ENCODE measurements at regions not wholly inside any gene's neighbourhood (a gene's known extent, or its start where the extent isn't known, plus 50 kb on each side); places are given as distances from the start of the nearest gene placed in this dataset.

GRCh38 chr3:95228416-95228815, 1165.6 kb downstream of the NSUN3 start (continued):
- TF ChIP-seq CHD7 (IDR thresholded peaks at IDR 0.05; ENCODE audit: insufficient replicate concordance, low read length) (no peak), BCL11A (IDR thresholded peaks at IDR 0.05; ENCODE audit: low read depth in 2 of 2, low read length in 2 of 2) (no peak), POLR2A (IDR thresholded peaks at IDR 0.05; ENCODE audit: control extremely low read depth in 1 of 2, low read depth in 2 of 2, low read length in 2 of 2) (no peak), TCF12 (IDR thresholded peaks at IDR 0.05; ENCODE audit: low read depth, low read length) (no peak)

All from H1 (cell line).